Left cardiac atrium (tissue), 4 donors: ENCODE measurements at regions not wholly inside any gene's neighbourhood (a gene's known extent, or its start where the extent isn't known, plus 50 kb on each side); places are given as distances from the start of the nearest gene placed in this dataset.
"Not testable (repeated sequence)": the region's sequence is repeated elsewhere in the genome, so short reads cannot be mapped to it uniquely, and the experiment has no call there.

ENCODE experiments used
- ATAC-seq, 2 donors: fragments of 200-7000 bp; cut with Tn5 transposase; one replicate each; pipeline ENCODE4 v1.9.1; 2020; ENCODE audit warnings: mild to moderate bottlenecking in 2 of 2, moderate library complexity in 2 of 2
- DNase-seq: peaks from one replicate; pipeline ENCODE4 v3.0.0-alpha.2; 2020
- intact Hi-C, 2 donors: fragments of 100-400 bp; cut with DNase I; formaldehyde crosslinking; loops; one replicate each; pipeline versions ENCODE4 v1.14.1 to v1.15.1; 2022 to 2023
- donor health status: DM: no; HTN: yes; CAD: no.
- donor health status: DM: no; HTN: yes; CAD: no; lungs with severe emphysema.
- donor health status: DM: yes; HTN: yes; CAD: no.
- donor health status: Dilated cardiomyopathy.

GRCh38 chr20:1734269-1734858 is 76.8 kb upstream of the SIRPG start:
- ATAC-seq, result peak in 1 of 2 donors; percentile 41
- intact Hi-C loops, result no loop called here
- no peak for DNase-seq

GRCh38 chr20:1731828-1732375 is 74.3 kb upstream of the SIRPG start:
- ATAC-seq, DNase-seq, intact Hi-C loops: not testable (repeated sequence)

GRCh38 chr20:1730981-1731711 is 73.6 kb upstream of the SIRPG start:
- ATAC-seq, intact Hi-C loops: not testable (repeated sequence)

GRCh38 chr20:1727303-1727702 is 69.7 kb upstream of the SIRPG start:
- intact Hi-C loops, DNase-seq, ATAC-seq: not testable (repeated sequence)

More at GRCh38 chr20:1730981-1731711, 73.6 kb upstream of the SIRPG start:
- not testable (repeated sequence) for DNase-seq

GRCh38 chr20:1724901-1725300 is 67.3 kb upstream of the SIRPG start:
- intact Hi-C loops, result no loop called here
- ATAC-seq (no peak), DNase-seq (no peak)

GRCh38 chr20:1722513-1723050 is 65.0 kb upstream of the SIRPG start:
- DNase-seq, result no peak
- intact Hi-C loops, result no loop called here

GRCh38 chr20:1721687-1722512 is 64.3 kb upstream of the SIRPG start:
- DNase-seq (no peak), ATAC-seq (no peak)
- intact Hi-C loops, result no loop called here

More at GRCh38 chr20:1722513-1723050, 65.0 kb upstream of the SIRPG start:
- no peak for ATAC-seq

GRCh38 chr20:1720845-1721475 is 63.4 kb upstream of the SIRPG start:
- DNase-seq, result no peak
- intact Hi-C loops, result no loop called here

GRCh38 chr20:1720226-1720625 is 62.6 kb upstream of the SIRPG start:
- no peak for DNase-seq
- no peak for ATAC-seq
- intact Hi-C loops, result no loop called here

More at GRCh38 chr20:1720845-1721475, 63.4 kb upstream of the SIRPG start:
- no peak for ATAC-seq

- DNase-seq, result peak; percentile 36
- ATAC-seq, result peak in 1 of 2 donors; percentile 98
- intact Hi-C loops, result no loop called here
Observed at GRCh38 chr20:1718604-1719384, 61.2 kb upstream of the SIRPG start.

- ATAC-seq (no peak), DNase-seq (no peak)
- intact Hi-C loops, result no loop called here
Observed at GRCh38 chr20:1712634-1713624, 55.4 kb upstream of the SIRPG start.

GRCh38 chr20:1711826-1712601 is 54.4 kb upstream of the SIRPG start:
- DNase-seq, result no peak
- ATAC-seq, result no peak

GRCh38 chr20:1711266-1711665 is 53.7 kb upstream of the SIRPG start:
- no peak for DNase-seq
- intact Hi-C loops, result no loop called here
- no peak for ATAC-seq

More at GRCh38 chr20:1711826-1712601, 54.4 kb upstream of the SIRPG start:
- intact Hi-C loops, result no loop called here

- intact Hi-C loops, result no loop called here
- ATAC-seq, result no peak
- no peak for DNase-seq
Observed at GRCh38 chr20:1710484-1710883, 52.9 kb upstream of the SIRPG start.

GRCh38 chr20:1707588-1708449 is 50.2 kb upstream of the SIRPG start:
- intact Hi-C loops, result no loop called here

More at GRCh38 chr20:1707588-1708449, 50.2 kb upstream of the SIRPG start:
- ATAC-seq, result no peak
- DNase-seq, result no peak
